ENCODE measurements at regions not wholly inside any gene's neighbourhood (a gene's known extent, or its start where the extent isn't known, plus 50 kb on each side); places are given as distances from the start of the nearest gene placed in this dataset.

DNA sequence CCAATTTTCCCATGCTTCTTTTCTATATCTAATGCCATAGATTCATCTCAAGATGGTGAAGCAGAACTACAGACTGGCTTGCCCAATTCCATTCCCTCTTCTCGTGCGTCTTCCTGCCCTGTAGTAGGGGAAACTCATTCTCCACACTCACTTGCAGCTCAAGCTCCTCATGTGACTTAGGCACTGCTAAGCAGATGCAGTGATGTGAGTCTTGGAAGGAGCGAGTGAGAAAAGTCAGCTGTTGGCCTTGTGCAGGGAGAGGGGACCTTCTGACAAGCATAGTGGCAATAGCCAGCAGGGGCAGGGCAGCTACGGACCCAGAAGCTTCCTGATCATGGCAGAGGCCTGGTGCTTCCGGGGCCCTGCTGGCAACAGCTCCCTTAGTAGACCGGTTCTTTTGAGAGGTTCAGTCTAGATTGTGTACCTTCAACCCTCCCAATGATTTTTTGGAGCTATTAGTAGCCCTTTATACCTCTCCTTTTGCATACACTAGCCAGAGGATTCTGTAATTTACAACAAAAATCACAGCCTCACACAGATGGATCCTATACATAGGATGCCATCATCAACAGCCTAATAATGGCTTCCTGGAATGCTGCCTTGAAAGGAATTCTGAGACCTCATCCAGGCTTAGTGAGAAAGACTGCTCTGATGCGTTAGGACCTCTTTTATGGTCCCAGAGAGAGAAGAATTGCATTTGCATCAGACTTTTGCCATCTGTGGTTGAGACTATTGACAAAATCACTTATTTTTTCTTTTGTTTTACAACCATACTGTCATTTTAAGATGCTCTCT is 121.5 kb upstream of the RIPOR2 start:
- Histone ChIP-seq H3K9ac (ENCODE audit: low read depth in 1 of 2, low read length in 2 of 2) (no peak overlapping the region), H3K36me3 (ENCODE audit: control insufficient read depth in 4 of 4, insufficient read depth in 3 of 4, low read depth in 1 of 4, low read length in 3 of 4) (no peaks in the 10 kb centered on the region), H3K4me1 (ENCODE audit: control insufficient read depth in 4 of 4, insufficient read depth in 4 of 4, low read length in 3 of 4) (no peaks in the 10 kb centered on the region), H3K27ac (ENCODE audit: low read depth in 1 of 2, low read length in 2 of 2) (no peak overlapping the region), H3K4me3 (ENCODE audit: low read depth in 1 of 3, low read length in 3 of 3) (no peak overlapping the region), H3K27me3 (ENCODE audit: control insufficient read depth in 4 of 4, insufficient read depth in 4 of 4, low read length in 3 of 4) (no peaks in the 10 kb centered on the region), H3K9me3 (ENCODE audit: control insufficient read depth in 4 of 4, low read length in 3 of 4) (no peaks in the 10 kb centered on the region)
- TF ChIP-seq YY1 (IDR thresholded peaks at IDR 0.05) (no peak), HNF4G (IDR thresholded peaks at IDR 0.05) (no peak), RAD21 (IDR thresholded peaks at IDR 0.05) (no peak), JUND (IDR thresholded peaks at IDR 0.05) (no peak)
- TF ChIP-seq, protein P1, sequence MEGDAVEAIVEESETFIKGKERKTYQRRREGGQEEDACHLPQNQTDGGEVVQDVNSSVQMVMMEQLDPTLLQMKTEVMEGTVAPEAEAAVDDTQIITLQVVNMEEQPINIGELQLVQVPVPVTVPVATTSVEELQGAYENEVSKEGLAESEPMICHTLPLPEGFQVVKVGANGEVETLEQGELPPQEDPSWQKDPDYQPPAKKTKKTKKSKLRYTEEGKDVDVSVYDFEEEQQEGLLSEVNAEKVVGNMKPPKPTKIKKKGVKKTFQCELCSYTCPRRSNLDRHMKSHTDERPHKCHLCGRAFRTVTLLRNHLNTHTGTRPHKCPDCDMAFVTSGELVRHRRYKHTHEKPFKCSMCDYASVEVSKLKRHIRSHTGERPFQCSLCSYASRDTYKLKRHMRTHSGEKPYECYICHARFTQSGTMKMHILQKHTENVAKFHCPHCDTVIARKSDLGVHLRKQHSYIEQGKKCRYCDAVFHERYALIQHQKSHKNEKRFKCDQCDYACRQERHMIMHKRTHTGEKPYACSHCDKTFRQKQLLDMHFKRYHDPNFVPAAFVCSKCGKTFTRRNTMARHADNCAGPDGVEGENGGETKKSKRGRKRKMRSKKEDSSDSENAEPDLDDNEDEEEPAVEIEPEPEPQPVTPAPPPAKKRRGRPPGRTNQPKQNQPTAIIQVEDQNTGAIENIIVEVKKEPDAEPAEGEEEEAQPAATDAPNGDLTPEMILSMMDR (IDR thresholded peaks at IDR 0.05; ENCODE audit: low read depth, low read length, missing input control), result no peak
- WGBS, result 88% methylated on average over 7 of the region's 7 CpGs
- no peak for DNase-seq (ENCODE audit: low spot score)

DNA sequence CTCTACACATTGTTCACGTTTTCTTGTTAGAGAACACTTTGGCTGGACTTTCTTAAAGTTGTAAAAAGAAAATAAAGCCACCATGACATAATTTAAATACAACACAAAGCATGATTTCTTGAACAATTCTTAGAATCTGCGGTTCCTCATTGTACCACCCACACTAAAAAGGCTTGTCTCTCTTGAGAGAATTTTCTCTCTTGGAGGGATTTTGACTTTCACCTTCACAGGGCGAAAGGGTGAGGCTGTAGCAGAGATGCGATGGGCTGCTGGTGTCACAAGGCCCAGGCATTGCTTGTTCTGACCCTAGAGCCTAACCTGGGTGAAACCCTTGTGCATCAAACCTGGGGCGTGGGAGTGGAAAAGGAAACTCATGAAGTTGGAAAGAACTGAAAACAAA is 122.7 kb upstream of the RIPOR2 start:
- WGBS, result 91% methylated on average over 5 of the region's 5 CpGs
- TF ChIP-seq EGR1 (IDR thresholded peaks at IDR 0.05; ENCODE audit: low read depth in 2 of 2), result no peak
- no peak for TF ChIP-seq NR2F2 (IDR thresholded peaks at IDR 0.05)
- TF ChIP-seq, protein P2, sequence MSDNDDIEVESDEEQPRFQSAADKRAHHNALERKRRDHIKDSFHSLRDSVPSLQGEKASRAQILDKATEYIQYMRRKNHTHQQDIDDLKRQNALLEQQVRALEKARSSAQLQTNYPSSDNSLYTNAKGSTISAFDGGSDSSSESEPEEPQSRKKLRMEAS (IDR thresholded peaks at IDR 0.05), result no peak
- no peak for TF ChIP-seq YY1 (IDR thresholded peaks at IDR 0.05)
- TF ChIP-seq TAF1 (conservative IDR thresholded peaks at IDR 0.05), result no peak
- TF ChIP-seq SP1 (IDR thresholded peaks at IDR 0.05), result no peak
- no peak for TF ChIP-seq HNF4G (IDR thresholded peaks at IDR 0.05)
- TF ChIP-seq HNF4A (conservative IDR thresholded peaks at IDR 0.05), result no peak
- TF ChIP-seq RAD21 (IDR thresholded peaks at IDR 0.05), result no peak
- TF ChIP-seq, protein P3, sequence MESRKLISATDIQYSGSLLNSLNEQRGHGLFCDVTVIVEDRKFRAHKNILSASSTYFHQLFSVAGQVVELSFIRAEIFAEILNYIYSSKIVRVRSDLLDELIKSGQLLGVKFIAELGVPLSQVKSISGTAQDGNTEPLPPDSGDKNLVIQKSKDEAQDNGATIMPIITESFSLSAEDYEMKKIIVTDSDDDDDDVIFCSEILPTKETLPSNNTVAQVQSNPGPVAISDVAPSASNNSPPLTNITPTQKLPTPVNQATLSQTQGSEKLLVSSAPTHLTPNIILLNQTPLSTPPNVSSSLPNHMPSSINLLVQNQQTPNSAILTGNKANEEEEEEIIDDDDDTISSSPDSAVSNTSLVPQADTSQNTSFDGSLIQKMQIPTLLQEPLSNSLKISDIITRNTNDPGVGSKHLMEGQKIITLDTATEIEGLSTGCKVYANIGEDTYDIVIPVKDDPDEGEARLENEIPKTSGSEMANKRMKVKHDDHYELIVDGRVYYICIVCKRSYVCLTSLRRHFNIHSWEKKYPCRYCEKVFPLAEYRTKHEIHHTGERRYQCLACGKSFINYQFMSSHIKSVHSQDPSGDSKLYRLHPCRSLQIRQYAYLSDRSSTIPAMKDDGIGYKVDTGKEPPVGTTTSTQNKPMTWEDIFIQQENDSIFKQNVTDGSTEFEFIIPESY (IDR thresholded peaks at IDR 0.05), result no peak
- no peak for TF ChIP-seq REST (IDR thresholded peaks at IDR 0.05)
- TF ChIP-seq RXRA (IDR thresholded peaks at IDR 0.05), result no peak
- TF ChIP-seq FOXA1 (IDR thresholded peaks at IDR 0.05), result no peak
- no peaks in the 10 kb centered on the region for H3K9me3 ChIP-seq (ENCODE audit: control insufficient read depth in 4 of 4, low read length in 3 of 4)

More for the DNA sequence above, 122.7 kb upstream of the RIPOR2 start:
- Histone ChIP-seq H3K27me3 (ENCODE audit: control insufficient read depth in 4 of 4, insufficient read depth in 4 of 4, low read length in 3 of 4) (no peaks in the 10 kb centered on the region), H3K9ac (ENCODE audit: low read depth in 1 of 2, low read length in 2 of 2) (no peak overlapping the region), H3K4me1 (ENCODE audit: control insufficient read depth in 4 of 4, insufficient read depth in 4 of 4, low read length in 3 of 4) (no peaks in the 10 kb centered on the region), H3K27ac (ENCODE audit: low read depth in 1 of 2, low read length in 2 of 2) (no peak overlapping the region), H3K4me3 (ENCODE audit: low read depth in 1 of 3, low read length in 3 of 3) (no peak overlapping the region), H3K36me3 (ENCODE audit: control insufficient read depth in 4 of 4, insufficient read depth in 3 of 4, low read depth in 1 of 4, low read length in 3 of 4) (no peaks in the 10 kb centered on the region)
- no peak for DNase-seq (ENCODE audit: low spot score)

Data from liver (tissue), 8 donors.